Activated CD8-positive, alpha-beta memory T cell treated with anti-CD3 and anti-CD28 coated beads for 36 hours (primary cell): ENCODE measurements at regions not wholly inside any gene's neighbourhood (a gene's known extent, or its start where the extent isn't known, plus 50 kb on each side); places are given as distances from the start of the nearest gene placed in this dataset.

Source experiments
- CTCF ChIA-PET: fragments of 350-600 bp; sonication (Branson Sonifier 250); formaldehyde crosslinking; loops from one replicate; lab custom pipeline; 2021; ENCODE audit warnings: antibody characterized with exemption; lab: Charles Lee
- POLR2A ChIA-PET: fragments of 350-600 bp; sonication (Branson Sonifier 250); formaldehyde crosslinking; loops from one replicate; lab custom pipeline; 2021; ENCODE audit warnings: antibody characterized with exemption; lab: Charles Lee

- ChIA-PET CTCF (no interaction called here), POLR2A (no interaction called here)
Measured at GRCh38 chr3:193884652-193885051, 251.3 kb upstream of the HES1 start.

DNA sequence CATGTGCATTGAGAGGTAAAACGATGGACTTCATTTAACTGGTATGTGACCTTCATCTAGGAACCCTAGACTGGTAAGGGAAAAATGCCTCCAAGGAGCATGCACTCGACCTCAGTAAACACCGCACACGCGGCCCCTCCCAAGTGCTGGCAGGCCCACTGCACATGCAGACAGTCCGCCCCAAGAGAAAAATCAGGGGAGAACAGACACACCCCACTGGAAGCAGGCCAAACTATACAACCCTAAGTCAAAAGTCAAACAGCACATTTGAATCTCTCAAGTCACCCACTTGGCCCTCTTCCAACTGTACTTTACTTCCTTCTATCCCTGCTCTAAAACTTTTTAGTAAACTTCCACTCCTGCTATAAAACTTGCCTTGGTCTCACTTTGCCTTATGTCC lies 250.1 kb upstream of the HES1 start:
- ChIA-PET POLR2A (no interaction called here), CTCF (no interaction called here)

- ChIA-PET CTCF (interaction anchor here (0.7 kb wide), 1 partner anchor 56 kb away, joined by 3 read pairs; no protein-coding TSS in a partner anchor), POLR2A (no interaction called here)
Measured at GRCh38 chr3:193890016-193890897, 245.7 kb upstream of the HES1 start.

DNA sequence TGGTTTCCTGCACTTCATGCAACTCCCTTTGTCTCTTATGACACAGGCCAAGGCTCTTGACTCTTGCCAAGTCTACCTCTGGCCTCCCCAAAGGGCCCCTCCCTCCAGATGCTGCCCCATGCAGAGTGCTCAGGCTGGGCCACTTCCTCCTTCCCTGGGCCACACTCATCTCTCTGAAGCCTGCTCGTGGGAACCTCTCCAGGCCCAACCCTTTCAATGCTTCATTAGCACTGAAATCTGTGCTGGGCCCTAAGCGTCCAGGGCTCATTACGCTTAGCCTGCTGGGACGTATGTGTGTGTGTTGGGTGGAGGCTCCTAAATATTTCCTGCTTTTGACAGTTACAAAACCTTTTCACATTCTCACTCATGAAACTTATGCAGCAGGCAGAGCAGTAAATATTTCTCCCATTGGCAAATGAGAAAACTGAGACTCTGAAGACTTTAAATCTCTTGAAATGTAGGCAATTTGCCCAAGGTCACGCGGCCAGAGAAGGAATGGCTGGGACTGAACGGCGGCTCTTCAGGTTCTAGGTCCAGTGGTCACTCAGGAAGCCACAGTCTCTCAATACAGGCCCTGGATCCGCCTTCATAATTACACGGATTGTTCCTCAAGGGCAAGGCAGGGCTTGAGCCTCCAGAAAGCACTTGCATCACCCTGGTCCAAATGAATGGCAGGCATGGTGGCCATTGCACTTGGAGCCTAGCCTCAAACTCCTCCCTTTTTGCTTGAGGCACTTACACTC lies 241.7 kb upstream of the HES1 start:
- POLR2A ChIA-PET = no interaction called here
- CTCF ChIA-PET = no interaction called here

DNA sequence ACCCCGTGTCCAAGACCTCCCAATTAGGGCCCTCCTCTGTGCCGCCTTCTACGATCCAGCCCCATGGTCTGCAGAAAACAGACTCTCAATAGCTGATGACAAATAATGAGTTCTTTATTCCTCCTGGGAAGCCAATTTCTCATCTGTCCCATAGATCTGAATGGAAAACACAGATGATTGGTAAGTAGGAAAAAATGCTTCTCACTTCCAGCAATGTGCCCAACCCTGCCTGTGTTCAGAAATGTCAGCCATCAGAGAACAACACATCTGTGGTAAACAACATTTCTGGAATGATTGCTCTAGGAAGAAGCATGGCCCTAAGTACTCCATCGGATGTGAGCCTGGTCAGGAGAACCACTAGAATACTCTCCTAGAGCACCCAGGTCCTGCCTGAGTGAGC lies 240.5 kb upstream of the HES1 start:
- ChIA-PET CTCF (no interaction called here), POLR2A (no interaction called here)

- CTCF ChIA-PET = interaction anchor here (1.2 kb wide), 1 partner anchor 23 kb away, joined by 3 read pairs; no protein-coding TSS in a partner anchor
- POLR2A ChIA-PET = no interaction called here
Measured at GRCh38 chr3:193896419-193896818, 239.5 kb upstream of the HES1 start.

GRCh38 chr3:193897288-193897687 lies 238.7 kb upstream of the HES1 start:
- ChIA-PET CTCF (no interaction called here), POLR2A (no interaction called here)

- CTCF ChIA-PET = interaction anchor here (0.6 kb wide), 1 partner anchor 441 kb away, joined by 4 read pairs; no protein-coding TSS in a partner anchor
Measured at GRCh38 chr3:193897731-193898180, 238.2 kb upstream of the HES1 start.

DNA sequence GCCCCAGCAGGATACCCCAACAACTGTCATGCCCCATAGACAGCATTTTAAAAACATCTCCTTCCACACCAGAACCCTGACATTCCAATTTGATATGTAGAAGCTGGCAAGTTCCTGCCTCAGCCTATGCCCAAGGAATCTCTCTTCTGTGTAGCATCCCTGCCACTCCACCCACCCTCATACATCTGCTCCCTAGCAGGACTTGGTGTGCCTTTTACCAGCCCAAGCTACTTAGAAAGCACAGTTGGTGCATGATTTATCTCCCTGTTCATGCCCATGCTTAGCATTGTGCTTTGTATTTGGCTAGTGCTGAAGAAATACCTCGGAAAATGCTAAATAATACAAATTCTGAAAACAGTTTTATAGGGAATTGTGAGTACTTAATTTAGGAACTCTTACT lies 236.9 kb upstream of the HES1 start:
- ChIA-PET POLR2A (no interaction called here), CTCF (no interaction called here)

More at GRCh38 chr3:193897731-193898180, 238.2 kb upstream of the HES1 start:
- POLR2A ChIA-PET = no interaction called here

DNA sequence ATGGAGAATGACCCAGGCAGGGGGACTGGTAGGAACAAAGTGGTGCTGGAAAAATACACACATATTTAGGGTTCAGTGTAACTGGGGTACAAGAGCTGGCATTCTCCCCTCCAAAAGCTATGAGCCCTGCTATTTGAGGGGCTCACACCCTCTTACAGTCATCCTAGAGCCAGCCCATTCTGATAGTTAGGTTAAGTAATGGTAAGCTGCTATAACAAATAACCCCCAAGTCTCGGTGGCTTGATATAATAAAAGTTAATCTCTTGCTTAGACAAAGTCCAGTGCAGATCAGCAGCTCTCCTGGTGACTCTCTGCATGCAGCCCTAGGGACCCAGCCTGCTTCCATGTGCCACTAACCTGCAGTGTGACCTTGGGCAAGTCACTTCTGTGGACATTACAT lies 234.9 kb upstream of the HES1 start:
- ChIA-PET CTCF (no interaction called here), POLR2A (no interaction called here)

- CTCF ChIA-PET = no interaction called here
- POLR2A ChIA-PET = no interaction called here
Measured at GRCh38 chr3:193902607-193903511, 233.1 kb upstream of the HES1 start.

DNA sequence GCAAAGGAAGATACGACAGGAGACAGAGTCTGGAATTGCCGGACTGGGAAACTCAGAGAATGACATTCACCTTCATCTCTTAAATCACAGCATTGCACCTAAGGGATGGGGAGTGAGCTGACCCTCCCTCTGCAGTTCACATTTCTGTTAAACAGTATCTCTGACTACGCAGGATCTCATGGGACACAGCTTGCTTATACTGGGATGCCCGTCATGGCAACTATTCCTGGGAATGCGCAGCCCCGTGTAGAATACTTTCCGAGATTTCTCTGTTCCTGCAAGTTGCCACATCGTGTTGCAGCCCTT lies 232.5 kb upstream of the HES1 start:
- ChIA-PET POLR2A (interaction anchor here (0.5 kb wide), 1 partner anchor 348 kb away, joined by 3 read pairs; no protein-coding TSS in a partner anchor), CTCF (no interaction called here)

DNA sequence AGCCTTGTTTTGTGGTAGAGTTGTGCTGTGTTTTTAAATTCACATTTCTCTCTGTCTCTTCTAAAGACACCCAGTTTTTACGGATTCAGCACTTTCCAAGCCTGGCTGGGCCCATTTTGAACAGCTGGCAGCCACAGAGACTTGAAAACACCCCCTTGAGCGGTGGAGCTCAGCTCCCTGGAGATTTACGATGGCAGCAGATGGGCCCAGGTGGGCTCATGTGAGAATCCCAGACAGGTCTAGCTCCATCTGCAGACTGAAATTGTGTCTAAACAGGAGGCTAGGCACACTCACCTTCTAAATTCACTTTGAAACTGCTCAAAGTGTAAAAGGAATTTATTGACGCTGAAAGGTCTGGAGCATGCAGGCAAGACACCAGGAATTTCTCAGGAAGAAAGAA lies 232.0 kb upstream of the HES1 start:
- ChIA-PET CTCF (no interaction called here), POLR2A (interaction anchor here (0.5 kb wide), 1 partner anchor 348 kb away, joined by 3 read pairs; no protein-coding TSS in a partner anchor)

- CTCF ChIA-PET = no interaction called here
- POLR2A ChIA-PET = no interaction called here
Measured at GRCh38 chr3:193905541-193906396, 230.2 kb upstream of the HES1 start.

- ChIA-PET POLR2A (no interaction called here), CTCF (no interaction called here)
Measured at GRCh38 chr3:193906849-193907410, 229.0 kb upstream of the HES1 start.

DNA sequence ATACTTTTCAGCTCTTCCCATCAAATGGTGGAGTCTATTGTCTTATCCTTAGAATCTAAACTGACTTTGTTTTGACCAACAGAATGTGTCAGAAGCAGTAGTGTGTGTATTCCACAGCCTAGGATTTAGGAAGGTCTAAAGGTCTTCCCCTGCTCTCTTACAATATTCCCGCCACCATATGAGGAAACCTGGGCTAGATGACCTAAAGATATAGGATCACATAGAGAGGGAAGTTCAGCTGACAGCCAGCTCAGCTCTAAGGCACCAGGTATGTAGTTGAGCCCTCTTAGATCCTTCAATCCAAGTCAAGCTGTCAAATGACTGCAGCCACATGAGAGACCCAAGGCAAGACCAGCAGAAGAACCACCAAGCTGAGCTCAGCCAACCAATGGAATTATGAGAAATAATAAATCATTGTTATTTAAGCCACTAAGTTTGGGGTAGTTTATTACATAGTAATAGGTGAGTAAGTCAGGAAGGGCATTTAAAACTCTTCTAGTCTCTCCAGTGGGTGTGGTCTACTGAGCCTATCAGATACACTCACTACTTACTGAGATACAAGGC lies 227.7 kb upstream of the HES1 start:
- POLR2A ChIA-PET = no interaction called here
- CTCF ChIA-PET = no interaction called here

GRCh38 chr3:193909387-193909786 lies 226.6 kb upstream of the HES1 start:
- POLR2A ChIA-PET = no interaction called here
- CTCF ChIA-PET = no interaction called here

DNA sequence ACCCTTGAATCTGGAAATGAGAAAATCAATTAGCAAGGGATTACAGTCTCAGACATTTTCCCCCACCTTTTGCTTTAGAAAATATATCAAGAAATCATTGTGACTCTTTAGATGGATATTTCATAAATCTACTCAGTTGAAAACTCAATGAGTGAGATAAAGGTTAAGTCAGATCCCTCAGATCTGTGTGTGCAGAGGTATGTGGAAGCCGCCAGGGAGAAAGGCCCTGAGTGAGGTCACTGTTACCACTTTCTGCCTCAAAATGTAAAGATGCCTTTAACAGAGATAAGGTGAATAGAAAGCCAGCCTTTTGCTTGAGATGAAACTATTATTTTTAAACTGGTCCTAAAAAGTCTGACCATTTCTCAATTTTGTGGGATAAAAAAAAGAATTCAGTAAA lies 225.6 kb upstream of the HES1 start:
- POLR2A ChIA-PET = no interaction called here
- CTCF ChIA-PET = no interaction called here
